ENCODE measurements at regions not wholly inside any gene's neighbourhood (a gene's known extent, or its start where the extent isn't known, plus 50 kb on each side); places are given as distances from the start of the nearest gene placed in this dataset.

GRCh38 chr1:113259988-113260387 lies 130.3 kb upstream of the MAGI3 start:
- no peak for TF ChIP-seq POLR2A (IDR thresholded peaks at IDR 0.05; ENCODE audit: low read depth, low read length)
- FAIRE-seq, result no peak
- DNase-seq (ENCODE audit: insufficient read length, low spot score), result no peak

- FAIRE-seq (no peak), DNase-seq (ENCODE audit: insufficient read length, low spot score) (no peak)
- TF ChIP-seq POLR2A (IDR thresholded peaks at IDR 0.05; ENCODE audit: low read depth, low read length), result no peak
Measured at GRCh38 chr1:113265196-113265595, 125.1 kb upstream of the MAGI3 start.

- DNase-seq (ENCODE audit: insufficient read length, low spot score) (no peak), FAIRE-seq (no peak)
- no peak for TF ChIP-seq POLR2A (IDR thresholded peaks at IDR 0.05; ENCODE audit: low read depth, low read length)
Measured at GRCh38 chr1:113266788-113267187, 123.5 kb upstream of the MAGI3 start.

- no peak for FAIRE-seq
- TF ChIP-seq POLR2A (IDR thresholded peaks at IDR 0.05; ENCODE audit: low read depth, low read length), result no peak
- DNase-seq (ENCODE audit: insufficient read length, low spot score), result no peak
Measured at GRCh38 chr1:113269168-113269963, 120.9 kb upstream of the MAGI3 start.

GRCh38 chr1:113271039-113271438 lies 119.3 kb upstream of the MAGI3 start:
- no peak for FAIRE-seq
- DNase-seq (ENCODE audit: insufficient read length, low spot score), result no peak
- TF ChIP-seq POLR2A (IDR thresholded peaks at IDR 0.05; ENCODE audit: low read depth, low read length), result no peak

GRCh38 chr1:113275083-113275482 lies 115.2 kb upstream of the MAGI3 start:
- TF ChIP-seq POLR2A (IDR thresholded peaks at IDR 0.05; ENCODE audit: low read depth, low read length), result no peak
- FAIRE-seq, result no peak
- DNase-seq (ENCODE audit: insufficient read length, low spot score), result no peak

- FAIRE-seq, result no peak
- no peak for TF ChIP-seq POLR2A (IDR thresholded peaks at IDR 0.05; ENCODE audit: low read depth, low read length)
- no peak for DNase-seq (ENCODE audit: insufficient read length, low spot score)
Measured at GRCh38 chr1:113275691-113276090, 114.6 kb upstream of the MAGI3 start.

- FAIRE-seq, result no peak
- DNase-seq (ENCODE audit: insufficient read length, low spot score), result no peak
- TF ChIP-seq POLR2A (IDR thresholded peaks at IDR 0.05; ENCODE audit: low read depth, low read length), result no peak
Measured at GRCh38 chr1:113276507-113276906, 113.8 kb upstream of the MAGI3 start.

- no peak for TF ChIP-seq POLR2A (IDR thresholded peaks at IDR 0.05; ENCODE audit: low read depth, low read length)
- FAIRE-seq, result no peak
- no peak for DNase-seq (ENCODE audit: insufficient read length, low spot score)
Measured at GRCh38 chr1:113278371-113278770, 111.9 kb upstream of the MAGI3 start.

GRCh38 chr1:113278777-113279176 lies 111.5 kb upstream of the MAGI3 start:
- DNase-seq (ENCODE audit: insufficient read length, low spot score), result no peak
- FAIRE-seq, result no peak
- TF ChIP-seq POLR2A (IDR thresholded peaks at IDR 0.05; ENCODE audit: low read depth, low read length), result no peak

GRCh38 chr1:113279776-113280391 lies 110.4 kb upstream of the MAGI3 start:
- FAIRE-seq (no peak), DNase-seq (ENCODE audit: insufficient read length, low spot score) (no peak)
- no peak for TF ChIP-seq POLR2A (IDR thresholded peaks at IDR 0.05; ENCODE audit: low read depth, low read length)

- DNase-seq (ENCODE audit: insufficient read length, low spot score), result no peak
- no peak for FAIRE-seq
- TF ChIP-seq POLR2A (IDR thresholded peaks at IDR 0.05; ENCODE audit: low read depth, low read length), result no peak
Measured at GRCh38 chr1:113280581-113280980, 109.7 kb upstream of the MAGI3 start.

GRCh38 chr1:113281550-113281949 lies 108.8 kb upstream of the MAGI3 start:
- no peak for FAIRE-seq
- DNase-seq (ENCODE audit: insufficient read length, low spot score), result no peak
- TF ChIP-seq POLR2A (IDR thresholded peaks at IDR 0.05; ENCODE audit: low read depth, low read length), result no peak

GRCh38 chr1:113282008-113282892 lies 108.1 kb upstream of the MAGI3 start:
- FAIRE-seq (no peak), DNase-seq (ENCODE audit: insufficient read length, low spot score) (no peak)
- no peak for TF ChIP-seq POLR2A (IDR thresholded peaks at IDR 0.05; ENCODE audit: low read depth, low read length)

Data from H54 (cell line).